ENCODE measurements at regions not wholly inside any gene's neighbourhood (a gene's known extent, or its start where the extent isn't known, plus 50 kb on each side); places are given as distances from the start of the nearest gene placed in this dataset.

- WGBS, 5 donors, result 88 to 97% (median 90%) methylated on average over 4 of the region's 4 CpGs
- peaks cover 0 to 33% (median 0%) of the 10 kb centered on the region in 7 donors for H3K27me3 ChIP-seq (replicated peaks in 1 of 7)
- peaks cover 0 to 13% (median 3%) of the 10 kb centered on the region in 6 donors for H3K4me1 ChIP-seq
- no peak for DNase-seq
- H3K9me3 ChIP-seq, result no peaks in the 10 kb centered on the region
- no peaks in the 10 kb centered on the region for H3K36me3 ChIP-seq
- TF ChIP-seq POLR2AphosphoS5 (IDR thresholded peaks at IDR 0.05), result no peak
- H3K27ac ChIP-seq, result no peak overlapping the region
- intact Hi-C loops (cut with DNase I; ENCODE audit: low total_unique reads), result loop anchor here (5.0 to 10.0 kb wide), 2 partner anchors 457 to 609 kb away; no protein-coding TSS in a partner anchor
- H3K4me3 ChIP-seq, result no peak overlapping the region
Observed at GRCh38 chr2:235135195-235135965, 183.6 kb downstream of the SH3BP4 start.

- no peak for DNase-seq
- intact Hi-C loops (cut with DNase I; ENCODE audit: low total_unique reads), result loop anchor here (5.0 to 10.0 kb wide), 2 partner anchors 456 to 609 kb away; no protein-coding TSS in a partner anchor
- Histone ChIP-seq H3K27ac (no peak overlapping the region), H3K9me3 (no peaks in the 10 kb centered on the region), H3K36me3 (no peaks in the 10 kb centered on the region), H3K4me1 (peaks cover 0 to 13% (median 3%) of the 10 kb centered on the region in 6 donors), H3K27me3 (replicated peaks in 1 of 7) (peaks cover 0 to 29% (median 0%) of the 10 kb centered on the region in 7 donors), H3K4me3 (no peak overlapping the region)
- TF ChIP-seq POLR2AphosphoS5 (IDR thresholded peaks at IDR 0.05), result no peak
- peak in 10 of 11 experiments; percentile 24 to 74 (median 56) for TF ChIP-seq CTCF (IDR thresholded peaks at IDR 0.05 in 8 of 11, conservative IDR thresholded peaks at IDR 0.05 in 3 of 11)
- WGBS, 5 donors, result 45 to 60% (median 46%) methylated on average over 17 to 19 of the region's 19 CpGs
Observed at GRCh38 chr2:235135990-235136561, 184.3 kb downstream of the SH3BP4 start.

GRCh38 chr2:235138339-235138738 is 186.5 kb downstream of the SH3BP4 start:
- DNase-seq, result no peak
- Histone ChIP-seq H3K9me3 (no peaks in the 10 kb centered on the region), H3K4me1 (peaks cover 0 to 13% (median 3%) of the 10 kb centered on the region in 6 donors), H3K36me3 (no peaks in the 10 kb centered on the region), H3K27me3 (replicated peaks in 1 of 7) (peaks cover 0 to 30% (median 0%) of the 10 kb centered on the region in 7 donors), H3K27ac (no peak overlapping the region), H3K4me3 (no peak overlapping the region)
- 91 to 97% (median 93%) methylated on average over 9 to 10 of the region's 10 CpGs for WGBS, 5 donors
- intact Hi-C loops (cut with DNase I; ENCODE audit: low total_unique reads), result loop anchor here (5.0 to 10.0 kb wide), 2 partner anchors 454 to 606 kb away; no protein-coding TSS in a partner anchor
- TF ChIP-seq POLR2A (IDR thresholded peaks at IDR 0.05), result no peak
- no peak for TF ChIP-seq POLR2AphosphoS5 (IDR thresholded peaks at IDR 0.05)
- no peak for TF ChIP-seq CTCF (IDR thresholded peaks at IDR 0.05 in 8 of 11, conservative IDR thresholded peaks at IDR 0.05 in 3 of 11)

GRCh38 chr2:235139956-235140800 is 188.4 kb downstream of the SH3BP4 start:
- peaks cover 0 to 10% (median 0%) of the 10 kb centered on the region in 6 donors for H3K4me1 ChIP-seq
- WGBS, 5 donors, result 86 to 93% (median 89%) methylated on average over 19 of the region's 19 CpGs
- TF ChIP-seq POLR2AphosphoS5 (IDR thresholded peaks at IDR 0.05), result no peak
- intact Hi-C loops (cut with DNase I; ENCODE audit: low total_unique reads), result loop anchor here (5.0 to 10.0 kb wide), 2 partner anchors 452 to 605 kb away; no protein-coding TSS in a partner anchor
- H3K27ac ChIP-seq, result no peak overlapping the region
- H3K36me3 ChIP-seq, result no peaks in the 10 kb centered on the region
- H3K9me3 ChIP-seq, result no peaks in the 10 kb centered on the region
- H3K27me3 ChIP-seq (replicated peaks in 1 of 7), result peaks cover 0 to 36% (median 0%) of the 10 kb centered on the region in 7 donors
- no peak overlapping the region for H3K4me3 ChIP-seq
- no peak for DNase-seq

Data from spleen (tissue), 11 donors.